ENCODE measurements at regions not wholly inside any gene's neighbourhood (a gene's known extent, or its start where the extent isn't known, plus 50 kb on each side); places are given as distances from the start of the nearest gene placed in this dataset.

- no peak for DNase-seq
Observed at GRCh38 chr16:80489173-80489572, 51.6 kb upstream of the DYNLRB2 start.

- DNase-seq = no peak
Observed at GRCh38 chr16:80488167-80488566, 52.6 kb upstream of the DYNLRB2 start.

- no peak for DNase-seq
Observed at GRCh38 chr16:80480664-80481063, 60.1 kb upstream of the DYNLRB2 start.

- DNase-seq = no peak
Observed at GRCh38 chr16:80477838-80478237, 63.0 kb upstream of the DYNLRB2 start.

- DNase-seq = no peak
Observed at GRCh38 chr16:80468029-80468428, 72.8 kb upstream of the DYNLRB2 start.

- DNase-seq = peak; percentile 14
Observed at GRCh38 chr16:80466024-80466987, 74.5 kb upstream of the DYNLRB2 start.

GRCh38 chr16:80463751-80464495 is 76.9 kb upstream of the DYNLRB2 start:
- no peak for DNase-seq

GRCh38 chr16:80463326-80463725 is 77.5 kb upstream of the DYNLRB2 start:
- no peak for DNase-seq

GRCh38 chr16:80462917-80463316 is 77.9 kb upstream of the DYNLRB2 start:
- no peak for DNase-seq

- no peak for DNase-seq
Observed at GRCh38 chr16:80460988-80461387, 79.8 kb upstream of the DYNLRB2 start.

- DNase-seq = no peak
Observed at GRCh38 chr16:80459966-80460365, 80.8 kb upstream of the DYNLRB2 start.

GRCh38 chr16:80459331-80459777 is 81.4 kb upstream of the DYNLRB2 start:
- DNase-seq = no peak

- no peak for DNase-seq
Observed at GRCh38 chr16:80457871-80458270, 82.9 kb upstream of the DYNLRB2 start.

- DNase-seq = no peak
Observed at GRCh38 chr16:80454802-80455201, 86.0 kb upstream of the DYNLRB2 start.

- DNase-seq = no peak
Observed at GRCh38 chr16:80449392-80449791, 91.4 kb upstream of the DYNLRB2 start.

- DNase-seq = no peak
Observed at GRCh38 chr16:80447241-80447640, 93.6 kb upstream of the DYNLRB2 start.

- no peak for DNase-seq
Observed at GRCh38 chr16:80442779-80443178, 98.0 kb upstream of the DYNLRB2 start.

- no peak for DNase-seq
Observed at GRCh38 chr16:80441935-80442334, 98.9 kb upstream of the DYNLRB2 start.

- DNase-seq = no peak
Observed at GRCh38 chr16:80440667-80441066, 100.1 kb upstream of the DYNLRB2 start.

- no peak for DNase-seq
Observed at GRCh38 chr16:80437707-80438106, 103.1 kb upstream of the DYNLRB2 start.

GRCh38 chr16:80436510-80436909 is 104.3 kb upstream of the DYNLRB2 start:
- no peak for DNase-seq

- no peak for DNase-seq
Observed at GRCh38 chr16:80433623-80434022, 107.2 kb upstream of the DYNLRB2 start.

GRCh38 chr16:80427795-80428194 is 113.0 kb upstream of the DYNLRB2 start:
- DNase-seq = no peak

All from NCI-H1092 (cell line).